Endothelial cell of hepatic sinusoid (primary cell): ENCODE measurements at regions not wholly inside any gene's neighbourhood (a gene's known extent, or its start where the extent isn't known, plus 50 kb on each side); places are given as distances from the start of the nearest gene placed in this dataset.

Experiments used
- in situ Hi-C: cut with HindIII; loops from 2 replicates; pipeline ENCODE4 v1.10.0; 2017; ENCODE audit warnings: low sequenced_read_pairs

DNA sequence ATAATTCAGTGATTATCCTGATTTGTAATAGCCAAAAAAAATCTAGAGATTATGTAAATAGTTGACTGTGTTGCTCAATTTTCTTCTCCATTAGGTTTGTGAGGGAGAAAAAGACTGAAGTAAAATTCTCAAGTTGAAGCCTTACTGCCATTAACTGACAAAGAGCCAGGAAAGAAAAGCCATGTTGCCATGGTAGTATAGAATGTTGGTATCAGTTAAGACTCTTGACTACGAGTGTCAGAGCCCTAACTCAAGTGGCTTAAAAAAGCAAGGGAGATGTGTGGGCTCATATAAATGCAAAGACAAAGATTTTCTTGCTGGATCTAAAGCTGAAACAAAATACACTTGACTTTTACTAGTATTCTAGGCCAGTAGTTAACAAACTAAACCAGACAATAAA is 571.7 kb downstream of the KCTD16 start:
- in situ Hi-C loops, result no loop called here

GRCh38 chr5:144731786-144732185 is 561.1 kb downstream of the KCTD16 start:
- in situ Hi-C loops, result no loop called here

DNA sequence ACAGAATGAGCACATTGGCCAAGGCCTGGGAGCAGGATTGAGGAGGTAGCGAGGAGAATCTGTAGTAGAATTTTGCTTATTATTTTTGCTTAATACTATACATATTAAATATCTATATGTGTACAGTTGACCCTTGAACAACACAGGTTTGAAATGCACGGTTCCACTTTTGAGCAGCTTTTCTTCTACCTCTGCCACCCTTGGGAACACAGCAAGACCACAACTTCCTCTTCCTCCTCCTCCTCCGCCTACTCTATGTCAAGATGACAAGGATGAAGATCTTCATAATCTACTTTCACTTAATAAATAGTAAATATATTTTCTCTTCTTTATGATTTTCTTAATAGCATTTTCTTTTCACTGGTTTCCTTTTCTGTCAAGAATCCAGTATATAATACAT is 541.4 kb downstream of the KCTD16 start:
- in situ Hi-C loops, result no loop called here

DNA sequence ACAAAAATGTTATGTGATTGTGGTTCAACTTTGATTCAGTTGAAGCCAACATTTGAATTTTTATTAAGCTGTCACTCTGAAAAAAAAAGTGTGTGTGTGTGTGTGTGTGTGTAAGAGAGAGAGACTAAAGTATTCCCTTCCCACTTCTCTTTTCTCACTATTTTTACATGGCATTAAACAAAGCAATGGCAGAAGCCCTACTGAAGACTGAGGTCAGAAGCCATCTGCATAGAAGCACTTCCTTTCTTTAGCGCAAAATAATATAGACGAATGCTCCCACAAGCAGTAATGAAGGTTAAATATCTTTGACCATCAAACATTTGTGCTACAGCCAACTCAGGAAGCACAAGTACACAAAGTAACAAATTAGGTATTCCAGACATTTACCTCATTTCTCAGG is 540.5 kb downstream of the KCTD16 start:
- in situ Hi-C loops, result no loop called here

GRCh38 chr5:144710637-144711036 is 540.0 kb downstream of the KCTD16 start:
- in situ Hi-C loops, result no loop called here

GRCh38 chr5:144703776-144704175 is 533.1 kb downstream of the KCTD16 start:
- in situ Hi-C loops, result no loop called here

GRCh38 chr5:144698484-144698883 is 527.8 kb downstream of the KCTD16 start:
- in situ Hi-C loops, result no loop called here

DNA sequence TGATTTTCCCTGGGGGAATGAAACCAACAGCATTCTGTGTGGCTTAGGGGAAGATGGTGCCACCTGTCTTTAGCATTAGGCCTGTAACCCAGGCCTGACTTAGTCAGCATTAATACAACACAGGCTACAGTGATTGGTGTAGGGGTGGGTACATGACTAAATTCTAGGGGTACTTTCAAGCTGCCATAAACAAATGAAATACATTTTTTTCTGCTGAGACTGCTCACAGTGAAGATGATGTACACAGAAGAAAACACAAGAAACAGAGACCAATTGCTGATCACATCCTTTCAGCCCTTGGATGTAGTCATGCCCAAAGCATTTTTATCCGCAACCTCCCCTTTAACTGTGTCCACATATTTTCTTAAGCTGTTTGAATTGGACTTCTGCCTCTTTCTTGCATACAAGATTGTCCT is 527.2 kb downstream of the KCTD16 start:
- in situ Hi-C loops, result no loop called here

DNA sequence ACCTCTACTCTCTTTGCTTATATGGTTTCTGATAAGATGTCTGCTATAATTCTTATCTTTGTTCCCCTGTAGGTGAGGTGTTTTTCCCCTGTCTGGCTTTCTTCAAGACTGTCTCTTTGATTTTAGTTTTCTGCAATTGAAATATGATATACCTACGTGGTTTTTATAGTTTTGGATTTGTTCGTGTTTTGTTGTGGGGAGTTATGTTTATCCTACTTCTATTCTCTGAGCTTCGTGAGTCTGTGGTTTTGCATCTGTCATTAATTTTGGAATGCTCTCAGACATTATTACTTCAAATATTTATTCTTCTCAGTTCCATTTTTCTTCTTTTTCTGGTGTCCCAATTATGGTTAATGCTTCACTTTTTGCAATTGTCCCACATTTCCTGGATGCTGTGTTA is 521.3 kb downstream of the KCTD16 start:
- in situ Hi-C loops, result no loop called here

- in situ Hi-C loops, result no loop called here
Observed at GRCh38 chr5:144684899-144685298, 514.2 kb downstream of the KCTD16 start.

- in situ Hi-C loops, result no loop called here
Observed at GRCh38 chr5:144680711-144681110, 510.0 kb downstream of the KCTD16 start.

DNA sequence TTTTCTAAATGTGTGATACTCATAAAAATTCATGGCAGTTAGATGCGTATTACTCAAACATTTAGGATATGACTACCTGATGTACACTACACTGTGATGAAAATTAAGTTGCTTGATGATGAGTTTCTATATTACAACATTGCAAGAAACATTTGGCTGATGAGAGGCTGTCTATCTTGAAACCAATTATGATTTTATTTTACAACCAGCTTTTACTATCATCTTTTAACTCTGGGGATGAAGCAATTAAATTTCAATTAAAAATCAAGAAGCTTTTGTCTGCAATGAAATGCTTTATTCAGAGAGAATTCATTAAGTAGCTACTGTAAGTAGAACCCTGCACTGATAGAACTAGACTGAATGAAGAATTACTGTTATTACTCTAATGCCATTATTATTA is 500.4 kb downstream of the KCTD16 start:
- in situ Hi-C loops, result no loop called here

- in situ Hi-C loops, result loop anchor here (10.0 kb wide), 1 partner anchor 65 kb away; no protein-coding TSS in a partner anchor
Observed at GRCh38 chr5:144659634-144660227, 489.1 kb downstream of the KCTD16 start.

- in situ Hi-C loops, result no loop called here
Observed at GRCh38 chr5:144644317-144644716, 473.6 kb downstream of the KCTD16 start.

- in situ Hi-C loops, result no loop called here
Observed at GRCh38 chr5:144638787-144639186, 468.1 kb downstream of the KCTD16 start.

DNA sequence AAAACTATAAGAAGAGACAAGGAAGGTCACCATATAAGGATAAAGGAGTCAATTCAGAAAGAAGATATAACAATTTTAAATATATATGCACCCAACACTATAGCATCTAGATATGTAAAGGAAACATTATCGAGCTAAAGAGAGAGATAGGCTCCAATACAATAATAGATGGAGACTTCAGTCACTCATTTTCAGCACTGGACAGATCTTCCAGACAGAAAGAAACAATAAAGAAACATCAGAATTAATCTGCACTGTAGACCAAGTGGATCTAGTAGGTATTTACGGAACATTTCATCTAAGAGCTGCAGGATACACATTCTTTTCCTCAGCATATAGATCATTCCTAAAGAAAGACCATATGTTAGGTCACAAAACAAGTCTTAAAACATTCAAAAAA is 463.5 kb downstream of the KCTD16 start:
- in situ Hi-C loops, result no loop called here

DNA sequence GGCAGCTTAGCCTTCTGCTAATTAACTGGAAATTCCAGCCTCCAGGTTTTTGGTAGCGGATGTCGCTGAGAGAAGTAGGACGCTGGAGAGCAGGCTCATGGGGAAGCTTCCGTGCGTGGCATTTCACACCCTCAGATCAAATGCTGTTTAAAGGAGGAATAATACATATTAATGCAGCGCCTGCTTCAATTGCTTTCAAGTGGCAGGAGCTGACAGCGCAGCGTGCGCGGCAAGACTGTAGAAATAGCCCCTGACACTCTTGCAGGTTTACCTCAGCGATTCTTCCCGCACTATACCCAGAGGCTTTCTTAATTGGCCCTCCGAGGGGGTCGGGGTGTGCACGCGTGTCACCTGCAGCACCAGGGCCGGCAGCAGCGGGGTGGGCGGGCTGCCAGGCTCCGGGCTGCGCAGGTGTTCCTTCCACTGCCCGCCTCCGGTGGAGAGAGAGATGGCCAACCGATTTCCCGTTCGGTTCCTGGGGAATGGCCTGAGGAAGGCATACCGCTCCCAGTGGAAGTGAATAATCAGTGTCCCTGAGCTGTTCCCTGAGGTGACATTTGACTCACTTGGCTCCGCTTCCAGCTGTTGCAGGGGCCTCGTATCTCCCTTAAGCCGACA is 427.9 kb downstream of the KCTD16 start:
- in situ Hi-C loops, result loop anchor here (10.0 kb wide), 1 partner anchor 56 kb away; no protein-coding TSS in a partner anchor

DNA sequence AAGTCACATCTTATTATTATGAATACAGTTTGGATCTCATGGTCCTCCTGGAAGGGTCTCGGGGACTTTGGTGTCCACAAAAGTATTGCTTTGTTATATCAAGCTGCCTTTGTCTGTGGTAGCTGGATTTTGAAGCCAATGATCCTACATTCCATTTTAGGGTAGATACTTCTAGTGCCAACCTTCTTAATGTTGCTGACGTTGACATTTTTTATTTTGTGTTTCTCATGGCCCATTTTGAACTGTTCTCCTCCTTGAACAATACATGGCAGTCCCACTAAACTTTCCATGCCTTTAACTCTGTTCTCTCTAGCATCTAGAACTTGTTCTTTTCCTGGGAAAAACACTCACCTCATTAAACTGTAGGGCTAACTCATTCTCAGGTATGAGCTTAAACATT is 425.8 kb downstream of the KCTD16 start:
- in situ Hi-C loops, result loop anchor here (10.0 kb wide), 1 partner anchor 58 kb away; no protein-coding TSS in a partner anchor

GRCh38 chr5:144594919-144595318 is 424.2 kb downstream of the KCTD16 start:
- in situ Hi-C loops, result loop anchor here (10.0 kb wide), 1 partner anchor 60 kb away; no protein-coding TSS in a partner anchor

DNA sequence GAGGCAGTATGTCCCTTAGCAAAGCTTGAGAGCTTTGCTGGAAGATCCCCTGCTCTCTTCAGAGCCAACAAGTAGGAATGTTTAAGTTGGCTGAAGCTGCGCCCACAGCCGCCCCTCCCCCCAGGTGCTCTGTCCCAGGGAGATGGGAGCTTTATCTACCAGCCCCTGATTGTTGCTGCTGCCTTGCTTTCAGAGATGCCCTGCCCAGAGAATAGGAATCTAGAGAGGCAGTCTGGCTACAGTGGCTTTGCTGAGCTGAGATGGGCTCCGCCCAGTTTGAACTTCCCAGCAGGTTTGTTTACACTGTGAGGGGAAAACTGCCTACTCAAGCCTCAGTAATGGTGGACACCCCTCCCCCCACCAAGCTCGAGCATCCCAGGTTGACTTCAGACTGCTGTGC is 423.6 kb downstream of the KCTD16 start:
- in situ Hi-C loops, result loop anchor here (10.0 kb wide), 1 partner anchor 61 kb away; no protein-coding TSS in a partner anchor

GRCh38 chr5:144585681-144586080 is 415.0 kb downstream of the KCTD16 start:
- in situ Hi-C loops, result no loop called here
